ENCODE measurements at regions not wholly inside any gene's neighbourhood (a gene's known extent, or its start where the extent isn't known, plus 50 kb on each side); places are given as distances from the start of the nearest gene placed in this dataset.

GRCh38 chr3:82800248-82800647, 1038.8 kb upstream of the GBE1 start:
- TF ChIP-seq CTCF (IDR thresholded peaks at IDR 0.05) (no peak), POLR2A (IDR thresholded peaks at IDR 0.05) (no peak)

Data from Peyer's patch (tissue), 4 donors.